ENCODE measurements at regions not wholly inside any gene's neighbourhood (a gene's known extent, or its start where the extent isn't known, plus 50 kb on each side); places are given as distances from the start of the nearest gene placed in this dataset.

- DNase-seq (ENCODE audit: low spot score), result no peak
- ChIA-PET POLR2A (ENCODE audit: low non-redundant PET) (no interaction called here), CTCF (no interaction called here)
- H3K27me3 ChIP-seq (replicated peaks; ENCODE audit: insufficient read depth, low read depth, low read length, poor library complexity), result no peaks in the 10 kb centered on the region
- no TSS peak for BruUV-seq (replicated peaks)
- no peak overlapping the region for H3K27ac ChIP-seq (ENCODE audit: low read depth, low read length, poor library complexity, severe bottlenecking)
- intact Hi-C loops (cut with micrococcal nuclease; ENCODE audit: unreplicated experiment), result no loop called here
- peaks cover 6% of the 10 kb centered on the region for H3K4me1 ChIP-seq (ENCODE audit: insufficient read depth, low read length, poor library complexity, severe bottlenecking)
- no peak overlapping the region for H3K4me3 ChIP-seq (ENCODE audit: low read depth, low read length, poor library complexity, severe bottlenecking)
- H3K36me3 ChIP-seq (ENCODE audit: insufficient read depth, low read length, poor library complexity, severe bottlenecking), result no peaks in the 10 kb centered on the region
- no peaks in the 10 kb centered on the region for H3K9me3 ChIP-seq (ENCODE audit: low read depth, low read length, poor library complexity, severe bottlenecking)
- TF ChIP-seq CTCF (conservative IDR thresholded peaks at IDR 0.05; ENCODE audit: low read depth, low read length) (no peak), EZH2 (IDR thresholded peaks at IDR 0.05; ENCODE audit: borderline replicate concordance, low read depth, low read length, poor library complexity, severe bottlenecking) (no peak)
These were observed 172.5 kb downstream of the CCDC71L start for GRCh38 chr7:106488465-106488864.

- no peaks in the 10 kb centered on the region for H3K9me3 ChIP-seq (ENCODE audit: low read depth, low read length, poor library complexity, severe bottlenecking)
- BruUV-seq (replicated peaks), result no TSS peak
- H3K36me3 ChIP-seq (ENCODE audit: insufficient read depth, low read length, poor library complexity, severe bottlenecking), result no peaks in the 10 kb centered on the region
- intact Hi-C loops (cut with micrococcal nuclease; ENCODE audit: unreplicated experiment), result no loop called here
- H3K27me3 ChIP-seq (replicated peaks; ENCODE audit: insufficient read depth, low read depth, low read length, poor library complexity), result no peaks in the 10 kb centered on the region
- no peak overlapping the region for H3K4me3 ChIP-seq (ENCODE audit: low read depth, low read length, poor library complexity, severe bottlenecking)
- CTCF ChIA-PET, result no interaction called here
- H3K27ac ChIP-seq (ENCODE audit: low read depth, low read length, poor library complexity, severe bottlenecking), result no peak overlapping the region
- peaks cover 6% of the 10 kb centered on the region for H3K4me1 ChIP-seq (ENCODE audit: insufficient read depth, low read length, poor library complexity, severe bottlenecking)
- POLR2A ChIA-PET (ENCODE audit: low non-redundant PET), result no interaction called here
- no peak for DNase-seq (ENCODE audit: low spot score)
- no peak for TF ChIP-seq CTCF (conservative IDR thresholded peaks at IDR 0.05; ENCODE audit: low read depth, low read length)
- TF ChIP-seq EZH2 (IDR thresholded peaks at IDR 0.05; ENCODE audit: borderline replicate concordance, low read depth, low read length, poor library complexity, severe bottlenecking), result no peak
These were observed 173.1 kb downstream of the CCDC71L start for GRCh38 chr7:106487892-106488291.

- no peak for TF ChIP-seq CTCF (conservative IDR thresholded peaks at IDR 0.05; ENCODE audit: low read depth, low read length)
- TF ChIP-seq EZH2 (IDR thresholded peaks at IDR 0.05; ENCODE audit: borderline replicate concordance, low read depth, low read length, poor library complexity, severe bottlenecking), result no peak
- Histone ChIP-seq H3K9me3 (ENCODE audit: low read depth, low read length, poor library complexity, severe bottlenecking) (no peaks in the 10 kb centered on the region), H3K27me3 (replicated peaks; ENCODE audit: insufficient read depth, low read depth, low read length, poor library complexity) (no peaks in the 10 kb centered on the region), H3K36me3 (ENCODE audit: insufficient read depth, low read length, poor library complexity, severe bottlenecking) (no peaks in the 10 kb centered on the region), H3K27ac (ENCODE audit: low read depth, low read length, poor library complexity, severe bottlenecking) (no peak overlapping the region), H3K4me1 (ENCODE audit: insufficient read depth, low read length, poor library complexity, severe bottlenecking) (peaks cover 6% of the 10 kb centered on the region), H3K4me3 (ENCODE audit: low read depth, low read length, poor library complexity, severe bottlenecking) (no peak overlapping the region)
- no peak for DNase-seq (ENCODE audit: low spot score)
- intact Hi-C loops (cut with micrococcal nuclease; ENCODE audit: unreplicated experiment), result no loop called here
- BruUV-seq (replicated peaks), result no TSS peak
- ChIA-PET POLR2A (ENCODE audit: low non-redundant PET) (no interaction called here), CTCF (interaction anchor here (1.1 kb wide), 1 partner anchor 24 kb away, joined by 3 read pairs; no protein-coding TSS in a partner anchor)
These were observed 174.6 kb downstream of the CCDC71L start for GRCh38 chr7:106486331-106486730.

All from A673 (cell line).